ENCODE measurements at regions not wholly inside any gene's neighbourhood (a gene's known extent, or its start where the extent isn't known, plus 50 kb on each side); places are given as distances from the start of the nearest gene placed in this dataset.

- TF ChIP-seq CTCF (conservative IDR thresholded peaks at IDR 0.05; ENCODE audit: low read depth, low read length) (no peak), EZH2phosphoT487 (IDR thresholded peaks at IDR 0.05; ENCODE audit: borderline replicate concordance, low read length) (no peak)
Measured at GRCh38 chr12:68397566-68398158, 65.5 kb upstream of the MDM1 start.
